Osteocyte (in vitro differentiated cells): ENCODE measurements at regions not wholly inside any gene's neighbourhood (a gene's known extent, or its start where the extent isn't known, plus 50 kb on each side); places are given as distances from the start of the nearest gene placed in this dataset.

ENCODE experiments used
- DNase-seq: peaks from one replicate; pipeline ENCODE4 v3.0.0; 2021; ENCODE audit warnings: mixed read lengths; ENCODE audit not compliant: unreplicated experiment; ENCODE audit errors: extremely low spot score
- H3K27ac Mint-ChIP-seq: one replicate; pipeline ENCODE4 v1.8.0; 2021; ENCODE audit warnings: mild to moderate bottlenecking, mixed read lengths; ENCODE audit not compliant: unreplicated experiment
- H3K27me3 Mint-ChIP-seq: one replicate; pipeline ENCODE4 v1.8.0; 2021; ENCODE audit warnings: mixed read lengths; ENCODE audit not compliant: unreplicated experiment
- H3K36me3 Mint-ChIP-seq: one replicate; pipeline ENCODE4 v1.8.0; 2021; ENCODE audit warnings: mixed read lengths; ENCODE audit not compliant: unreplicated experiment
- H3K4me1 Mint-ChIP-seq: one replicate; pipeline ENCODE4 v1.8.0; 2021; ENCODE audit warnings: mixed read lengths; ENCODE audit not compliant: unreplicated experiment
- H3K4me3 Mint-ChIP-seq: one replicate; pipeline ENCODE4 v1.8.0; 2021; ENCODE audit warnings: mild to moderate bottlenecking, moderate library complexity, mixed read lengths; ENCODE audit not compliant: unreplicated experiment
- H3K9me3 Mint-ChIP-seq: one replicate; pipeline ENCODE4 v1.8.0; 2021; ENCODE audit warnings: mixed read lengths; ENCODE audit not compliant: unreplicated experiment
- CTCF ChIP-seq: fragments of 200-600 bp; sonication (generic); IDR thresholded peaks from 2 replicates; pipeline ENCODE4 v1.5.0; 2021; ENCODE audit warnings: antibody characterized with exemption, mild to moderate bottlenecking, moderate library complexity

GRCh38 chr10:9294132-9294663 is 1239.7 kb downstream of the GATA3 start:
- Mint-ChIP-seq H3K4me1 (no peaks in the 10 kb centered on the region), H3K4me3 (no peak overlapping the region), H3K36me3 (no peaks in the 10 kb centered on the region), H3K27me3 (peaks cover 5% of the 10 kb centered on the region), H3K27ac (no peak overlapping the region), H3K9me3 (no peaks in the 10 kb centered on the region)
- TF ChIP-seq CTCF: no peak
- DNase-seq: no peak

- TF ChIP-seq CTCF: no peak
- Mint-ChIP-seq H3K4me3 (no peak overlapping the region), H3K4me1 (no peaks in the 10 kb centered on the region), H3K36me3 (no peaks in the 10 kb centered on the region), H3K27me3 (peaks cover 7% of the 10 kb centered on the region), H3K27ac (no peak overlapping the region), H3K9me3 (no peaks in the 10 kb centered on the region)
- DNase-seq: no peak
These were observed 1240.4 kb downstream of the GATA3 start for GRCh38 chr10:9294865-9295264.

GRCh38 chr10:9296190-9296589 is 1241.7 kb downstream of the GATA3 start:
- Mint-ChIP-seq H3K4me3 (no peak overlapping the region), H3K4me1 (no peaks in the 10 kb centered on the region), H3K9me3 (no peaks in the 10 kb centered on the region), H3K36me3 (no peaks in the 10 kb centered on the region), H3K27me3 (peaks cover 7% of the 10 kb centered on the region), H3K27ac (no peak overlapping the region)
- no peak for DNase-seq
- no peak for TF ChIP-seq CTCF

- DNase-seq: no peak
- H3K36me3 Mint-ChIP-seq: no peaks in the 10 kb centered on the region
- no peak overlapping the region for H3K4me3 Mint-ChIP-seq
- peaks cover 7% of the 10 kb centered on the region for H3K27me3 Mint-ChIP-seq
- no peak for TF ChIP-seq CTCF
- H3K4me1 Mint-ChIP-seq: no peaks in the 10 kb centered on the region
- H3K27ac Mint-ChIP-seq: no peak overlapping the region
- no peaks in the 10 kb centered on the region for H3K9me3 Mint-ChIP-seq
These were observed 1243.1 kb downstream of the GATA3 start for GRCh38 chr10:9297580-9297979.

- Mint-ChIP-seq H3K4me3 (no peak overlapping the region), H3K27ac (no peak overlapping the region), H3K36me3 (no peaks in the 10 kb centered on the region), H3K9me3 (no peaks in the 10 kb centered on the region), H3K4me1 (no peaks in the 10 kb centered on the region), H3K27me3 (peaks cover 7% of the 10 kb centered on the region)
- no peak for DNase-seq
- TF ChIP-seq CTCF: no peak
These were observed 1245.5 kb downstream of the GATA3 start for GRCh38 chr10:9299966-9300365.
